Heart left ventricle (tissue), 13 donors: ENCODE measurements at regions not wholly inside any gene's neighbourhood (a gene's known extent, or its start where the extent isn't known, plus 50 kb on each side); places are given as distances from the start of the nearest gene placed in this dataset.

Experiments used
- CTCF ChIP-seq, 12 donors: fragments of 200-600 bp; sonication (generic) in 4 of 12; IDR thresholded peaks; one replicate each; pipeline versions ENCODE4 v1.5.0 to v1.8.0; 2018 to 2022; ENCODE audit warnings: antibody characterized with exemption in 12 of 12, mild to moderate bottlenecking in 5 of 12
- POLR2A ChIP-seq, 2 donors: fragments of 450-650 bp; IDR thresholded peaks; one replicate each; pipeline ENCODE4 v1.6.1; 2017; ENCODE audit warnings: antibody characterized with exemption in 2 of 2, mild to moderate bottlenecking in 2 of 2, moderate library complexity in 2 of 2
- donor health status: ischemic (EF 13 %, LVEDD 7.1; RV severe dilation, severe dysfunction).
- donor health status: DM: no; HTN: yes; CAD: no.
- donor health status: DM: no; HTN: no; CAD: no.
- donor health status: ischemic (EF 25% LVEDD 6.9; RV normal size, moderate dysfunction).
- donor health status: ischemic (EF 25% LVEDD 5.7; RV mildly dilated, moderate dysfunction).
- donor health status: ischemic (EF 35%, LVEDD 5.7; RV mildly dilated, moderate dysfunction).
- donor health status: nonischemic (EF 11% LVEDD 7.7; RV severe dilation, severe dysfunction).
- donor health status: DM: yes; HTN: yes; CAD: no.
- donor health status: PGD.
- donor health status: ischemic (EF 29% LVEDD 5.4; RV normal size, mild dysfunction).
- donor health status: nonischemic (EF 23%, LVEDD 6.1; RV moderate dilation, normal function).

- TF ChIP-seq POLR2A (IDR thresholded peaks at IDR 0.05) (no peak), CTCF (IDR thresholded peaks at IDR 0.05) (no peak)
Observed at GRCh38 chr1:187257476-187257875, 428.7 kb downstream of the PLA2G4A start.
